GM21619 (cell line): ENCODE measurements at regions not wholly inside any gene's neighbourhood (a gene's known extent, or its start where the extent isn't known, plus 50 kb on each side); places are given as distances from the start of the nearest gene placed in this dataset.

Source experiments
- ATAC-seq: cut with Tn5 transposase; IDR thresholded peaks from one replicate; pipeline ENCODE4 v1.9.1; 2021; ENCODE audit not compliant: unreplicated experiment

DNA sequence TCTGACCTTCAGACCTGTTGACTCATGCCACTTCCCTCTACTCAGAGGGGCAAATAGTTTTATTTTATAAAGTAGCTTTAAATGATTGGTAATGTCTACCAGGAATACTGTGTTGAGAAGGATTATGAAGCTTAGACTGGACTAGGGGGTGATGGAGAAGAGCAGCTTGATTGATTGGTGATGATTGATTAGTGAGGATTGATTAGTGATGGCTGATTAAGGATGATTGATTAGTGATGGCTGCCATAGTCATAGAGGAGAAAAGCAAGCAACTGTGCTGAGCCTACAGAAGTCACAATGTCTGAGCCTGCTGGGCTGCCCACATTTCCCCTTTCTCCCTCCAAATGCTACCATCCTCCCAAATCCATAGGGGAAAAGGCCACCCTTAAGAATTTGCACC is 206.8 kb upstream of the SALL1 start:
- no peak for ATAC-seq

GRCh38 chr16:51355875-51356274 is 204.8 kb upstream of the SALL1 start:
- ATAC-seq = no peak

- no peak for ATAC-seq
These were observed 204.1 kb upstream of the SALL1 start for GRCh38 chr16:51355195-51355594.

DNA sequence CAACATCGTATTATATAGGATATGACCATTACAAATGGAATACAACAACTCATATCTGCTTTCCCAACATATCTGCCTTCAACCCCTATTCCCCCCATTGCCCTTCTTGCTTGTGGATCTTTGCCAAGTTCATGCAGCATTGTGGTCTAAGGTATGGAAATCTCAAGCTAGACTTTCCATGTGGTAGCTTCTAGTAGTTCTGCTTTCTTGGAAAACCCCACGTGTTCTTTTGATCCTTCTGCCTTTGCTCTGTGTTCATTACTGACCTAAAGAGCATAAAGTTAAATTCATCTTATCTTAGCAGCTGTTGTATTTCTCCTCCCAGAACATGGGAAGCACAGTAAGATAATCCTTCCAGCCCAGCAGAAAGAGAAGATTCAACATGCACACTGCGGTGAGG is 202.0 kb upstream of the SALL1 start:
- ATAC-seq = no peak

- ATAC-seq = no peak
These were observed 198.6 kb upstream of the SALL1 start for GRCh38 chr16:51349626-51350025.

DNA sequence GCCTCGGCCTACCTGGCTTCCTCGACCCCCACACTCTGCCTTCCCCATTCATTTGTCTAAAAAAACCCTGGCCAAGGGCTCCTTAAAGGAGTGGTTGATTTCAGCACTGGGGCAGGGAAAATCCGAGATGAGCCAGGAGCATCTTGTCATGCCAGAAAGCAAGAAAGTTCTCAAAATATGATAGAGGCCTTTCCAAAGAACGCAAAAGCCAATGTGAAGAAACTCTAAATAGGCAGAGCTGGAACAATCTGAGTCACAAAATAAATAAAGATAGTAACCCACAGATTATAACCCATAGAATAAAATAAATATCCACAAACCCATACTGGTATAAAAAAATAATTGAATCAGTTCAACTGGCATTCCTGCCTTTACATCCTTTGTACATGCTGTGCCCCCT is 192.3 kb upstream of the SALL1 start:
- no peak for ATAC-seq

DNA sequence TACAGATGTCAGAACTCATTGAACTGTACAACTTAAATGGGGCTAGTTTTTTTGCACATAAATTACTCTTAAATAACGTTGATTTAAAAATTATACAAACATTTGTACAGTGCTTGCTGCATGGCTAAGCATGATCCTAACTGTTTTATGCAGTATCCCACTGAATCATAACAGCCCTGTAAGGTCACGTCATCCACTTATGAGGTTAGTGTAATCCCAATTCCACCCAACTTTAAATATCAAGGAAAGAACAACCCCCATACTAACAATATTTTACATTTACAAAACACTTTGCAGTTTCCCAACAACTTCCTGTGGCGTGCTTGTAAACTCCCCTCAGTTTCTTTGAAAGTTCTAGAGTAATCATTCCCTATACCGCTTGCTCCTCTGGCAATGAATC is 190.1 kb upstream of the SALL1 start:
- ATAC-seq = no peak

- no peak for ATAC-seq
These were observed 186.6 kb upstream of the SALL1 start for GRCh38 chr16:51337662-51338061.

DNA sequence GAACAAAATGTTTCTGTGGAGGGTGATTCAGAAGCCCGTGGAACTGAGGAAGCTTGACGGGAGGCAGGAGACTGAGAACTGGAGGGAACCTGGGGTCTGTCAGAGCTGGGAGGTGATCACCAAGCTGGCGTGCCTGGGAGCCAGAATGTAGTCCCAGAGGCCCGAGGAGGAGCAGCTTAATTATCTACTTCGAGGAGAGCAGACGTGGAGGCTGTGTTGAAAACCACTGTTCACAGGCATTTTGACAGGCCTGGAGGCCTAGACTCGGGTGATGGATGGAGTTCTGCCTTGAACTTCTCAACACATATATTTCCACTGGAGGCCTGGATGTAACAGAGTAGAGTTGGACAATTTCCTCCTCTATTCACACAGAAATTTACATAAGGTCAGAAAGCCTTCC is 177.7 kb upstream of the SALL1 start:
- no peak for ATAC-seq

DNA sequence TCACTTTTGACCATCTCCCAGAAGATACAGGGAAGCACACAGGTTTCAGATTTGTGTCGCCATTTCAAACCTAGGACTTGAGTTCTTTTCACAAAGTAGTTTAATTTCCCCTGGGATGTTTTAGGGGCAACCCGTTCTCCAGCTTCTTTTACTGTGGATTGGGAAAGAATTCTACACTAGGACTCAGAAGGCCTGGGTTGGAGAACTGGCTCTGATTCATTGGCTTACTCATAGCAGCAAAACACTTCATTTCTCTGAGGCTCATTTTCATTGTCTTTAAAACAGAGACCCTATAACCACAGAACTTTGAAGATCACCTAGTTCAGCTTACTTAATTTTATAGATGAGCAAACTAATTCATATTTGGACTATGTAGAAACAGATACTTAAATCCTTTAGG is 175.9 kb upstream of the SALL1 start:
- no peak for ATAC-seq

GRCh38 chr16:51326131-51326856 is 175.2 kb upstream of the SALL1 start:
- ATAC-seq = no peak

- no peak for ATAC-seq
These were observed 170.2 kb upstream of the SALL1 start for GRCh38 chr16:51321251-51321650.

- no peak for ATAC-seq
These were observed 166.5 kb upstream of the SALL1 start for GRCh38 chr16:51317575-51317974.

GRCh38 chr16:51313198-51313597 is 162.1 kb upstream of the SALL1 start:
- no peak for ATAC-seq

- ATAC-seq = no peak
These were observed 161.5 kb upstream of the SALL1 start for GRCh38 chr16:51312363-51313150.

- no peak for ATAC-seq
These were observed 159.1 kb upstream of the SALL1 start for GRCh38 chr16:51310159-51310558.

DNA sequence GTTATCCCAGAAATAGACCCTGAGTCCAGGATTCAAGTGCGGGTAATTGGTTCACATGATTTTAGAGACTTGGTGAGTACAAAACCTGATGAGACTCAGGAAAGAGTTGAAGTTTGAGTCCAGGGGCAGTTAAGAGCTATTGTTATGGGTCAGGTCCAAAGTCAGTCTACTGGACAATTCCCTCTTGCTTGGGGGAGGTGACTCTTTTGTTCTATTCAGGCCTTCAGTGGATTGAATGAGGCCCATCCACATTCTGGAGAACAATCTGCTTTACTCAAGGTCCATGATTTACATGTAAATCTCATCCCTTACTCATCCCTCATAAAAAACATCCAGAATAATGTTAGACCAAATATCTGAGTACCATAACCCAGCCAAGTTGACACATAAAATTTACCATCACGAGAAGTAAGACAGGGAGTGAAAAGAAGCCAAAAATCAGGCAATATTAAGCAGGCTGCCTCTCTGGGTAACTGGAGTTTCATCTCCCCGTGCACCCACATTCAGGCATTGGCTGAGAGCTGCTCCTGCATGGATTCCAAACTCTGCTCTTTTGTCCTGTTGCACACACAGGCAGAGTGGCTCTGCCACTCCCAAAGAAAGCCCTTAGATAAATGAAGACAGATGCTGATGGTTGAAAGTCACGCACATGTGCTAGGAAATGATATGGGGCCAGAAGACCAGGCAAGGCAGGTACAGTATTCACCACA is 156.0 kb upstream of the SALL1 start:
- ATAC-seq = no peak

DNA sequence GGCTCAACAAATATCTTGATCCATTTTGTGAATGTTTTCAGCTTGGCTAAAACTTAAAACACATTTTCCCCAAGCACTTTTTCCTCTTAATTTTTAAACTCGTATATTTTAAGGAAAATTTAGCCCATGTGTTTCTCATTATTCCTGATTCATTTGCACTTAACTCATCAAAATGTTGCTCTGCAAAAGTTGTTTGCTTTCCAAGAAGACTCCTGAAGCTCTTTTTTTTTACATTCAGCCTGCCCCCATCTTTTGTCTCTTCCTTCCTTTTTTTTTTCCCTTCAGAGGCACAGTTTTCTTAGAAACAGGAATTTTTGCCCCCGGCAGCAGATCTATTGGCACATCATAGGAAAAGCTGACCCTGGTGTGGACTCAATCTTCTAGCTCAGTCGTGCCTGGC is 155.0 kb upstream of the SALL1 start:
- ATAC-seq = no peak

DNA sequence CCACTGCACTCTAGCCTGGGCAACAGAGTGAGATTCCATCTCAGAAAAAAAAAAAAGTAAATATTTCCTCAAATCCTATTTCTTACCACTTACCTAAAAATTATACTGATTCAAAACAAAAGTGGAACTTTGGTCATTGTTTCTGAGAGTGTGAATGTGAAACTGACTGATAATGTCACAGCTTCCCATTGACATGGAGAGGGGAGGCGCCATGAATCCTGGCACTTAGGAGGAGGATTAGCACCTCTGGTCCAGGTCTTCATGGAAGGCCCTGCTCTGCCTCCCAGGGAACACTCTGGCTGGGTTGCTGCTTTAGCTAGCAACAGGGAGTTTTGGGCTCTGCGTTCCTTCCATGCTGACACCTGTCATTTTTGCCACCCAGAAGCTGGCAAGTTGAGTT is 154.3 kb upstream of the SALL1 start:
- ATAC-seq = no peak

- ATAC-seq = no peak
These were observed 151.0 kb upstream of the SALL1 start for GRCh38 chr16:51302042-51302441.

DNA sequence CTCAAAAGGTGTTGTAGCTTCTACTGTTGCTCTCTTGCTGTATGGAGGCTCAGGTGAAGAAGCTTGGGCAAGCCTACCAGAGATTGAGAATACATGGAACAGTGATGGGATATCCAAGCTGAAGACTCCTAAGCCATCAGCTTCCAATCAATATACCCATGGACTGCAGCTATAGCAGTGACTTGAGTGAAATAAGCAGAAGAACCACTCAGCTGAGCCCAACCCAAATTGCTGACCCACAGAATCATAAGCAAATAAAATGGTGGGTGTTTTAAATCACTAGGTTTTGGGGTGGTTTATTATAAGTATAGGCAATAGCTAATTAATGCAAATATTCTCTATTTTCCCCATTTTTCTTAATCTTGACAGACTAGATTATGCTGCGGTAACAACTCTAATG is 147.7 kb upstream of the SALL1 start:
- no peak for ATAC-seq
